Left lung (tissue), 4 donors: ENCODE measurements at regions not wholly inside any gene's neighbourhood (a gene's known extent, or its start where the extent isn't known, plus 50 kb on each side); places are given as distances from the start of the nearest gene placed in this dataset.

ENCODE experiments used
- ATAC-seq: fragments of 200-7000 bp; cut with Tn5 transposase; one replicate; pipeline ENCODE4 v1.9.1; 2020; ENCODE audit warnings: moderate library complexity
- DNase-seq, 4 donors: peaks; one replicate each; pipeline ENCODE4 v3.0.0-alpha.2; 2013 to 2020
- H3K27ac ChIP-seq, 2 donors: fragments of 200-600 bp; sonication (generic) in 1 of 2; one replicate each; pipeline versions ENCODE4 v1.5.0 to v1.8.0; 2020 to 2021
- H3K27me3 ChIP-seq, 2 donors: fragments of 200-600 bp; sonication (generic) in 1 of 2; one replicate each; pipeline versions ENCODE4 v1.5.0 to v1.8.0; 2020 to 2021
- H3K36me3 ChIP-seq, 2 donors: fragments of 200-600 bp; sonication (generic) in 1 of 2; one replicate each; pipeline versions ENCODE4 v1.5.0 to v1.8.0; 2020 to 2021
- H3K4me1 ChIP-seq, 2 donors: fragments of 200-600 bp; one replicate each; pipeline ENCODE4 v1.8.0; 2021
- H3K4me3 ChIP-seq, 2 donors: fragments of 200-600 bp; sonication (generic) in 1 of 2; one replicate each; pipeline versions ENCODE4 v1.5.0 to v1.8.0; 2020 to 2021; ENCODE audit warnings: mild to moderate bottlenecking in 1 of 2
- H3K9me3 ChIP-seq, 2 donors: fragments of 200-600 bp; sonication (generic) in 1 of 2; one replicate each; pipeline versions ENCODE4 v1.5.0 to v1.8.0; 2020 to 2021
- CTCF ChIP-seq, 2 donors: fragments of 200-600 bp; sonication (generic) in 1 of 2; IDR thresholded peaks; one replicate each; pipeline versions ENCODE4 v1.5.0 to v1.8.0; 2021; ENCODE audit warnings: antibody characterized with exemption in 2 of 2
- intact Hi-C, 2 donors: fragments of 100-400 bp; cut with DNase I; formaldehyde crosslinking; loops; one replicate each; pipeline versions ENCODE4 v1.11.2 to v1.14.2; 2022
- donor health status: DM: no; HTN: yes; CAD: no.
- donor health status: DM: no; HTN: no; CAD: no.

DNA sequence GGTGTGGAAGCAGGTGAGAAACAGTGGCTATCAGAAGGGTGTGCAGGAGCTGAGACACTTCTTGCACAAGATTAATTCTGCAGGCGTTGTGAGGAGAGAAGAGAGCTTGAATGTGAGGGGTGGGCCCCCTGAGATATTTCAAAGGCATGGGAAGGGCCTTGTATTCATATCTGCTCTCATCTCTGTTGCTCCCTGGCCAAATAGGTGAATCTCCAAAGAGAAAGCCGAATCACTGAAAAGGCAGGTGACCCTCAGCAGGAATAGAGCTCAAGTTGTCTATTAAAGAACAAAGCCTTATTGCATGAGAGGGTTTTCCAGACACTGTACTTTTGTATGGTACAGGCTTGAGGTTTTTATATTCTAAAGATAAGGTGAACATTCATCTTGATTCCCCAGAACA lies 373.1 kb downstream of the TMEM114 start:
- no peak overlapping the region for H3K27ac ChIP-seq
- no peaks in the 10 kb centered on the region for H3K36me3 ChIP-seq
- peaks cover 0 to 10% of the 10 kb centered on the region in 2 donors for H3K9me3 ChIP-seq
- no peaks in the 10 kb centered on the region for H3K4me1 ChIP-seq
- ATAC-seq (no peak), DNase-seq (no peak)
- intact Hi-C loops = no loop called here
- H3K27me3 ChIP-seq = no peaks in the 10 kb centered on the region
- TF ChIP-seq CTCF (IDR thresholded peaks at IDR 0.05) = no peak
- no peak overlapping the region for H3K4me3 ChIP-seq

DNA sequence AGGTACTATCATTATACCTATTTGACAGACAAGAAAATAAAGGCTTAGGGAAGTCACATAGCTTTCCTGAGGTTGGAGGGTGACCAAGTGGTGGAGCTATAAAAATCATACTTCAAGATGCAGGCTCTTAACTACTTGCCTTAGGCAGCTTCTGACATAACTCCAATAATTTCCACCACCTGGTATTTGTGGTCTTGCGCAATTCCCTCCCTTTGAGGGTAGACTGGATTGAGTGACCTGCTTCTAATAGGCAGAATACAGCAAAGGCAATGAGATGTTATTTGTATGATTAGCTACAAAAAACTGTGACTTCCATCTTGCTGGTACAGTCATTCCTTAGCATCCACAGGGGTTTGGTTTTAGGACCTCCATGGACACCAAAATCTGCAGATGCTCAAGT lies 385.5 kb downstream of the TMEM114 start:
- H3K27ac ChIP-seq = no peak overlapping the region
- intact Hi-C loops = no loop called here
- H3K4me3 ChIP-seq = no peak overlapping the region
- H3K4me1 ChIP-seq = no peaks in the 10 kb centered on the region
- ATAC-seq = no peak
- no peaks in the 10 kb centered on the region for H3K36me3 ChIP-seq
- no peak for DNase-seq
- no peaks in the 10 kb centered on the region for H3K27me3 ChIP-seq
- H3K9me3 ChIP-seq = peaks cover 0 to 15% of the 10 kb centered on the region in 2 donors
- TF ChIP-seq CTCF (IDR thresholded peaks at IDR 0.05) = no peak

GRCh38 chr16:8204096-8204495 lies 386.2 kb downstream of the TMEM114 start:
- TF ChIP-seq CTCF (IDR thresholded peaks at IDR 0.05) = no peak
- Histone ChIP-seq H3K9me3 (peaks cover 0 to 15% of the 10 kb centered on the region in 2 donors), H3K4me1 (no peaks in the 10 kb centered on the region), H3K27ac (no peak overlapping the region), H3K36me3 (no peaks in the 10 kb centered on the region), H3K27me3 (no peaks in the 10 kb centered on the region), H3K4me3 (no peak overlapping the region)
- no peak for ATAC-seq
- intact Hi-C loops = no loop called here
- no peak for DNase-seq

DNA sequence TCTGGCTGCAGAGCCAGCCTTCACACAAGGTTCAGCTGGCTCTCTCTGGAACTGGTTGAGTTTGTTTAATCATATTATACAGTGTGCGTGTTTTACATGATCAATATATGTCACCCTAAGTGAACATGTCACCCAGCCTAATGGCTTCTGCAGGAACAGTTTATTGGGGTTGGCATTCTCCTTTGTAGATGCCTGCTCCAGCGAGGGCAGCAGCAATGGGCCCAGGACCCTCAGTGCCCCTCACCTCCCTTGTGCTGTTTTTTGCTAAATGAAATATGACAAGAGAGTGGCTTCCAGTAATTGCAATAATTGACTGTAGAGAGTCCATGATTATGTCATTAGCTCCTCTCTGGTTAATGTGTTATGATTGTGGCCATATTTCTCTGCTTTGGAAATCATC lies 387.2 kb downstream of the TMEM114 start:
- DNase-seq (no peak), ATAC-seq (no peak)

GRCh38 chr16:8200839-8201238 lies 389.5 kb downstream of the TMEM114 start:
- Histone ChIP-seq H3K36me3 (no peaks in the 10 kb centered on the region), H3K9me3 (peaks cover 0 to 15% of the 10 kb centered on the region in 2 donors), H3K4me1 (no peaks in the 10 kb centered on the region), H3K4me3 (no peak overlapping the region), H3K27ac (no peak overlapping the region), H3K27me3 (no peaks in the 10 kb centered on the region)
- no peak for DNase-seq
- intact Hi-C loops = no loop called here
- no peak for ATAC-seq
- no peak for TF ChIP-seq CTCF (IDR thresholded peaks at IDR 0.05)

More for the DNA sequence above, 387.2 kb downstream of the TMEM114 start:
- peaks cover 0 to 15% of the 10 kb centered on the region in 2 donors for H3K9me3 ChIP-seq
- no peaks in the 10 kb centered on the region for H3K27me3 ChIP-seq
- no peaks in the 10 kb centered on the region for H3K4me1 ChIP-seq
- no peak for TF ChIP-seq CTCF (IDR thresholded peaks at IDR 0.05)
- no peaks in the 10 kb centered on the region for H3K36me3 ChIP-seq
- intact Hi-C loops = no loop called here
- H3K27ac ChIP-seq = no peak overlapping the region
- H3K4me3 ChIP-seq = no peak overlapping the region
